HG03097 (cell line): ENCODE measurements at regions not wholly inside any gene's neighbourhood (a gene's known extent, or its start where the extent isn't known, plus 50 kb on each side); places are given as distances from the start of the nearest gene placed in this dataset.

Source experiments
- ATAC-seq: cut with Tn5 transposase; IDR thresholded peaks from one replicate; pipeline ENCODE4 v1.9.1; 2021; ENCODE audit not compliant: unreplicated experiment, low FRiP score

- no peak for ATAC-seq
These were observed 486.2 kb downstream of the VRK1 start for GRCh38 chr14:97283426-97283825.

DNA sequence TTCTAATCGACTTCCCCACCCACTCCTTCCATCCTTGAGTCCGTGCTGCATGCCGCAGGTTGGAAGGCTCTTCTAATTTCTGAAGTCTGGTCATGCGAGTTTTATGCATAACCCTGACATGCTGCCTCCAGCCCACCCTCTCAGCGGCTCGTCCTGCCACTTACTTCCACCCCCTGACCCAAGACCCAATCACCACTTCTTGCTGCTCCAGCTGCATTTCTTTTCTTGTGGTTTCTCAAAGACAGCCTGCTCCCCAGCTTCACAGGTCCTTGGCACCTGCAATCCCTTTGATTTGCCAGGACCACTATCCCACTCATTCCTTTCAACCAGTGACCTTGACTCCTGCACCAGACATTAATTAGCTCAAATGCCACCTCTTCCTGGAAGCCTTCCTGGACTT lies 486.7 kb downstream of the VRK1 start:
- no peak for ATAC-seq

GRCh38 chr14:97287956-97288355 lies 490.8 kb downstream of the VRK1 start:
- no peak for ATAC-seq

DNA sequence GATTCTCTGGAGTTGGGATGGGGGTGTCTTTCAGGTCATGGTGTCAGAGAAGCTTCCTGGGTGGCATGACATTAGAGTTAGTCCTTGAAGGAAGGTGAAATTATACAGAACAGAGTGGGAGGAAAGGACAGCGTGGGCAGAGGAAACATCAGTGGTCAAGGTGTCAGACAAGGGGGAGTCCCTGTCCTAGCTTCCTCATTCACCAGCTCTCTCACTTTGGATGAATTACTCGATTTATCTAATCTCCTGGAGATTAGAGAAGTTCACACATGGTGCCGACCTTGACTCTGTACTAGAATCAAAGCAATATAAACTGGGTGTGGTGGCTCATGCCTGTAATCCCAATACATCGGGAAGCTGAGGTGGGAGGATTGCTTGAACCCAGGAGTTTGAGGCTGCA lies 492.9 kb downstream of the VRK1 start:
- ATAC-seq = no peak

DNA sequence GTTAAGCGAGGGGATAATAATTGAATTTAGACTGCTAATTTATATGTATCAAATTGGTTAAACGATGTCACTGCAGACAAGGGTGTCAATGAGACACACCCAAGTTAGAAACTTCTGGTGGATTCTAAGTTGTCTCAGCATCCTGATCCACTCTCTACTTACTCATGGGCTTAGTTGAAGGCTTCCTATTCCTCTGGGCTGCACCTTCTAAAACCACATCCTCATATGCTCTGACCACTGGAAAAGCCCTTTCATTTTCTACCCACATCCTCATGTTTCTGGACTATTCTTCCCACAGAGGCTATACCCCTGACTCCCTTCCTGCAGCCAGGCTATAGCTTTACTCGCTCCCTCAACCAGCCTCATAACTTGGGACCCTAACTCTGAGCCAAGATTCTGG lies 493.8 kb downstream of the VRK1 start:
- ATAC-seq = no peak

- no peak for ATAC-seq
These were observed 496.5 kb downstream of the VRK1 start for GRCh38 chr14:97293659-97294058.

DNA sequence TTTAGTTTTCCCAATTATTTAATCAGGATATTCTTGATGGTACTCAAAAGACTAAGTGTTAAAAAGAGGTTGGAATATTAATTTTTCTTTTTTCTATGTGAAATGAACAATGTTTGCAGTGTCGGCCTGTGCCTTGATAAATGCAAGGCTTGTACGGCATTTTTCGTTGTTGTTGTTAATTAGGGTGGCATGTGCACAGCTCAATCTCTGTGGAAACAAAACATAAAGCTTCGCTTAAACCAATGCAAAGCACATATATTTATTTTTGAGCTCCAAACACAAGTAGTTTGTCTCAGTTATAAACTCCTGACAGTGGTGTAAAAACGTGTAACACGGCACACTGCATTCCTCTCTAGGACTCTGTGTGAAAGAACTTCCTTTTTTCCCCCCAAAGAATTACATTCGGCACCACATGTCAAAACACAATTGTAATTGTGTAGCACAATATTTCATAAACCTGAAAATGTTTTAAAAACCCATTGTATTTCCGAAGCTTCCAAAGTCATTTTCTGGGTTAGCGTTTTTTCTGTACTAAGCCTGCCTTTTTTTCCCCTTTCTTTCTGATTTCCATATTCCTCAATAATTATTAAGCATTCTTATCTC lies 498.0 kb downstream of the VRK1 start:
- no peak for ATAC-seq

- ATAC-seq = no peak
These were observed 499.0 kb downstream of the VRK1 start for GRCh38 chr14:97296176-97296575.

- no peak for ATAC-seq
These were observed 499.9 kb downstream of the VRK1 start for GRCh38 chr14:97297100-97297499.

DNA sequence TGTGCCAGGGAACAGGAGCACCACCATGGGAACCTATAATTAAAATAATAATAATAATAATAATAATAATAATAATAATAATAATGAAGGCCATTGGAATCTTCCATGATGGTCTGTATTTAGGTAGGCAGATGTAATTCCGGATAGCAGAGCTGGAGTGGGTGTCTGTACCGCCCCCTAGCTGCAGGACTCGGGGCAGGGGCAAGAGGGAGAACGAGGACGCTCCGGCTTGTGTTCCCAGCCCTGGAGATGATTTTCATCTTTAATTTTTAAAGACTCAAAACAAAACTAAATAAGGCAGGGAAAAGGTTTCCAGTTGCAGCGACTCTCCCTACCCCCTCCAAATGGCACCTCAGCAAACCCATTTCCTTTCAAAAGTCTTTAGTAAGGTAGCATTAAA lies 501.1 kb downstream of the VRK1 start:
- ATAC-seq = no peak

DNA sequence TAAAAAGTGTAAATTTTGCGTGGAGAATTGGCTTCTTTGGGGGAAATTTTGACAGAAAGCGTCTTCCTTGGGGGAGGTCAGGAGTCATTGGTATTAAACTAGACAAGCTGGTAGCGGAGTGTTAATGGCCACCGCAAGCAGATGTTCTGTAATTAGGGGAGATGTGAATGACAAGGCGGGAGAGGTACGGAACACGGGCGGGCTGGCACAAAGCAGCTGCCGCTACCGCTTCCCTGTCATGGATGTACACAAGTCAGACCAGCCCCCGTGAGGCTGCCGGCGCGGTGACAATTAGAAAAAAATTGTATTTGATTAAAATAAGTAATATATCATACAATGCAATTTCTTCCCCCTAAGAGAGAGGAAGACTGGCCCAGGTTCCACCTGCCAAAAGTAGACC lies 501.6 kb downstream of the VRK1 start:
- ATAC-seq = no peak

- ATAC-seq = no peak
These were observed 502.5 kb downstream of the VRK1 start for GRCh38 chr14:97299661-97300060.

DNA sequence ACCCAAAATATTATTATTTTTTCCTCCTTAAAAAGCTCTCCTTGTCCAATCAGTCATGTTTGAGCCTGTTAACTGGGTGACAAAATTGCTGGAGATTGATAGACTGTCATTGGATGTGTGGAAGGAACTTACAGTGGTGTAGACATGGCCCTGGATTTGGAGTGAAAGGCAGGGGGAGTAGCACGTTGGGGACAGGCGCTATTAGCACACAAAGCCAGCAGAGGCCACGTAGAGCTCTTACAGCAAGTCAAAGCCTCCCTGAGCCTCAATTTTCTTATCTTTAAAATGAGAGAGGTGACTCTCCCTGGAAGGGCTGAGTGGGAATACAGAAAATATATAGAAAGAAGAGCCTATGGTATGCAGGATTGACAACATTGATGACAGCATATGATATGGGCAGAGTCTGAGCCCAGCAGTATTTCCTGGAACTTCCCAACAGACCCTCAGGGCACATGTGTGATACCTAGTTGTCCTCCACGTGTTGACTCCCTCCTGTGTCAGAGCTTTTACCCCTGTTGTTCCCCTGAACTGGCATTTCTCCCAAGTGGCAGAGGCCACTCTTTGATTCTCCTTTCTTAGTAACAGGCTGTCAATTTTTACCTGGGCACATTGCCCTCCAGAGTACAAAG lies 504.9 kb downstream of the VRK1 start:
- ATAC-seq = no peak

DNA sequence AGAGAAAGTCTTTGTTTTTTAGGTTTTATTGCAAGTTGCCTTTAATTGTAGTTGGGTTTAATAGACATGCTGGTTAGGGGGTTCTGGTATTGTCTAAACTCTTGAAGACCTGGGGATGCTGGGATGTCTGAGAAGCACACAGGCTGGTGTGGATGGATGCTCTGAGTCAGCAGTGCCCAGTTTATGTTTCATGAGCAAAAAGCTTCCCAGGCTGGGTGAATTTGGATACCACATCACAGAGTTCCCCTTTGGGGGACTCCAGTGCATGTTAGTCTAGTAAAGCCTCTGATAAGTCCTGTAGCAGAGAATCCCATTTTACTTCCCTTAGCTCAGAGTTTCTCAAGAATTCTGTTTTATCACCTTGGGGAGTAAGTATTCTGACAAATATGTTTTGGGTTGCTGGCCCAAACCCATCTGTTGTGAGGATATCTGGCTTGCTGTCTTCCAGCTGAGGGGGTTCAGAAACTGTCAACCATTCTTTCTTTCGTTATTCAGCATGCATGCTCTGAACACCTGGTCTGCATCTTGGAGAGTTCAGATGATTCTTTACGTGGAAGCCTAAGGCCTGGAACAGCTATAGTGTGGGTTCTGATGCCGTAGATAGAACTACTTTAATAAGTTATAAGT lies 509.1 kb downstream of the VRK1 start:
- ATAC-seq = no peak

- ATAC-seq = no peak
These were observed 509.6 kb downstream of the VRK1 start for GRCh38 chr14:97306760-97307246.

DNA sequence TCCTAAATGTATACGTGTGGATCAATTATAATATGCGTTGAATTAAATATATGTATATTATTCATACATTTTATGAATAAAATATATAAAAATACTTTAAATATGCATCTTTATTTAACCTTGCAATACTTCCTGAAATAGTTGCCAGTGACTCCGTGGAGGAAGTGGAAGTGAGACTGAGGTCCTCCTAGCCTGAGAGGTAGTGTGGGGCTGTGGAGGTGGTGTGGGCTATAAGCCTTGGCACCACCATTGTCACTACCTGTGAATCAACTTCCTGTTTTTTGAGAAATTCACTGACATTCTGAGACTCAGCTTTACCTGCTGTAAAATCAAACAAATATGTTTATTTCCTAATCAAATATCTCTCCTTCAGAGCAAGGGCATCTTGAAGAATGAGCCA lies 514.2 kb downstream of the VRK1 start:
- ATAC-seq = no peak

DNA sequence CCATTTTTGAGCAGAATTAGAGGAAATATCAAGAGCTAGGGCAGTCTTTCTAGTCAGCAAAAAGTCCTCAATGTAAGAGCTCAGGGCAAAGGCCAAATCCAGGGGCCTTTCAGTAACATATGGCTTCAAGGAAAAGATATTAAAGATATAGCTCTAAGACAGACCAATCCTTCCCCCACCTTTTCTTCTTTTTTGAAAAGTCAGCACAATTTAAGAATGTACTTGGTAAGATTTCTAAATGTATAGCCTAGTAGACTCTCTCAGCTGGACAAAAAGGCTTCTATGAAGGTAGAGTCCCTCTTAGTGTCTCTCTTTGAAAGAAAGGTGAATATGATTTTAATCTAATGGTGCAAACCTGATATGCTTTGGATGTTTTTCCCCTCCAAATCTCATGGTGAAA lies 515.7 kb downstream of the VRK1 start:
- no peak for ATAC-seq

DNA sequence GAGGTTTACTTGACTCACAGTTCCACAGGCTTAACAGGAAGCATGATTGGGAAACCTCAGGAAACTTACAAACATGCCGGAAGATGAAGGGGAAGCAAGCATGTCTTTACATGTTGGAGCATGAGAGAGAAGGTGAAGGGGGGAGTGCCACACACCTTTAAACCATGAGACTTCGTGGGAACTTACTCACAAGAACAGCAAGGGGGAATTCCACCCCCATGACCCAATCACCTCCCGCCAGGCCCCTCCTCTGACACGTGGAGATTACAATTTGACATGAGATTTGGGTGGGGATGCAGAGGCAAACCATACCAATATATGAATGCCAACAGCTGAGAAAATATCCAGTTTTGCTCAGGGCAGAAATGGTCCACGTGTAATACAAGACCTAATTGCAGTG lies 518.6 kb downstream of the VRK1 start:
- no peak for ATAC-seq

DNA sequence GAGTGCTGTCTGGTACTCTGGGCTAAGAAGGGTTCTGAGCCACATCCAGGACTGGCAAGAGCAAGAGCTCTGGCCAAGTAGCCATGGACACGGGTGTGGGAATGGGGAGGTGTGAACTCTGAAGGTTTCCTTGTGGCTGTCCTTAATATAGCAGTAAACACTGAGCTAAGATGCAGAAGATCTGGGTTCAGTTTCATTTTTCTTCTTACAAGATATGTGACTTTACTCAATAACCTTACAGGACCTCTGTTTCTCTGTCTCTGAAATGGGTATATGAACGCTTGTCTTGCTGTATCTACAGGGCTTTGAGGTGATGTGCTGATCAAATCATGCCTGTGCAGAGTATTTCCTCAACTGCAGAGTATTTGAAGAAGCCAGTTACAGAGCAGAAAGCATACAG lies 521.2 kb downstream of the VRK1 start:
- no peak for ATAC-seq

- no peak for ATAC-seq
These were observed 522.5 kb downstream of the VRK1 start for GRCh38 chr14:97319691-97320090.

DNA sequence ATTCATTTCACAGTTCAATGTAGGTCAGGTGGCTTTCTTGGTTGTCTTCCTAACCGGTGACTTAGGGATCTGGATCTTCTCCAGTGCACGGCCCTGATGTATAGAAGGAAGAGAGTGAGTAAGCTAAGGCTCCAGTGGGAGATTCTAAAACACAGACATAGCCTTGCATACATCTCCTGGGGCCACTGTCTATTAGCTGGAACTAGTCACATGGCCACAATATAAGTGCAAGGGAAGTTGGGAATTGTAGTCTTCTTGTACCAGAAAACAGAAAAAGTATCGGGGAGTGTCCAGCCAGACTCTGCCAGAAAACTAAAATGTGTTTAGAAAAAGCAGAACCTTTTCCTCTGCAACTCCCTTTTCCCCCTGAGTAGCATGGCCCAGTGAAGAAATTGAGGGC lies 531.6 kb downstream of the VRK1 start:
- ATAC-seq = no peak

- no peak for ATAC-seq
These were observed 532.5 kb downstream of the VRK1 start for GRCh38 chr14:97329701-97330100.
